ENCODE measurements at regions not wholly inside any gene's neighbourhood (a gene's known extent, or its start where the extent isn't known, plus 50 kb on each side); places are given as distances from the start of the nearest gene placed in this dataset.

DNA sequence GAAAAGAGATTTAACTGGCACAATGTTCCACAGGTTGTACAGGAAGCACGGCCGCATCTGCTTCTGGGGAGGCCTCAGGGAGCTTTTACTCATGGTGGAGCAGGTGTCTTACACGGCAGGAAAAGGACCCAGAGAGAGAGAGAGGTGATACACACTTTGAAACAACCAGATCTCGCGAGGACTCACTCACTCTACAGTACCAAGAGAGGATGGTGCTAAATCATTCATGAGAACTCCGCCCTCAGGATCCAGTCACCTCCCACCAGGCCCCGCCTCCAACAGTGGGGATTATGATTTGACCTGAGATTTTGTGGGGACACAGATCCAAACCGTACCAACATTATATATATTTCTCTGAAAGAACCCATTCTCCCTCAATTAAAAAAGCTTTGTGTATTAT, 79.7 kb upstream of the DOCK10 start:
- ATAC-seq (no peak), DNase-seq (no peak)
- Histone ChIP-seq H3K4me1 (ENCODE audit: control insufficient read depth, insufficient read depth, low read length) (no peaks in the 10 kb centered on the region), H3K4me3 (ENCODE audit: low read length) (no peak overlapping the region), H3K9me3 (ENCODE audit: control insufficient read depth, insufficient read depth, low read length) (no peaks in the 10 kb centered on the region), H3K36me3 (ENCODE audit: control insufficient read depth, insufficient read depth, low read length) (no peaks in the 10 kb centered on the region), H3K27ac (ENCODE audit: low read length) (no peak overlapping the region), H3K27me3 (ENCODE audit: control insufficient read depth, insufficient read depth, low read length) (no peaks in the 10 kb centered on the region)
- Mint-ChIP-seq H3K4me3 (no peak overlapping the region), H3K27me3 (ENCODE audit: low read depth in 2 of 2) (peaks cover 0 to 8% of the 10 kb centered on the region in 2 donors), H3K36me3 (no peaks in the 10 kb centered on the region), H3K27ac (no peak overlapping the region), H3K4me1 (no peaks in the 10 kb centered on the region), H3K9me3 (no peaks in the 10 kb centered on the region)
- intact Hi-C loops (cut with micrococcal nuclease) = no loop called here
- no peak for TF ChIP-seq CTCF (IDR thresholded peaks at IDR 0.05)
- 81% methylated on average over 5 of the region's 8 CpGs for WGBS (ENCODE audit: insufficient coverage)

DNA sequence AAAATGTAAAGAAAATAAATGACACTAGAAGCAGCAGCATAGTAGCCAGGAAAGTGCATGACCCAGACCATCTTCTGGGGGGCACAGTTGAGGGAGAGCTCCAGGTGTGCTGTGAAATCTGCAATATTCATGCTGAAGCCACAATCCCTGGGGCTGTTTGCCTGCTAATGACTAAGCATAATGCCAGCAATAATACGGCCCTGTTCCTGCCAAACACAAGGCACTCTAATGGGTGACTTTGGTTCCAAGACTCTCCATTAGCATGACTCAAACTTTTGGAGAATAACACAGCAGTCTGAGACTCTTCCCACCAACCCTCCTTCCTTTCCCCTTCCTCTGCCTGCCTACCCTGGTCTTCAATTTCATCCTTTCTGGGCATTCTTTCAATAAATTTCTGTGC, 77.9 kb upstream of the DOCK10 start:
- Histone ChIP-seq H3K4me3 (ENCODE audit: low read length) (no peak overlapping the region), H3K27me3 (ENCODE audit: control insufficient read depth, insufficient read depth, low read length) (no peaks in the 10 kb centered on the region), H3K27ac (ENCODE audit: low read length) (no peak overlapping the region), H3K9me3 (ENCODE audit: control insufficient read depth, insufficient read depth, low read length) (no peaks in the 10 kb centered on the region), H3K36me3 (ENCODE audit: control insufficient read depth, insufficient read depth, low read length) (no peaks in the 10 kb centered on the region), H3K4me1 (ENCODE audit: control insufficient read depth, insufficient read depth, low read length) (no peaks in the 10 kb centered on the region)
- Mint-ChIP-seq H3K27me3 (ENCODE audit: low read depth in 2 of 2) (no peaks in the 10 kb centered on the region), H3K4me1 (no peaks in the 10 kb centered on the region), H3K4me3 (no peak overlapping the region), H3K36me3 (no peaks in the 10 kb centered on the region), H3K27ac (no peak overlapping the region), H3K9me3 (no peaks in the 10 kb centered on the region)
- no peak for ATAC-seq
- 46% methylated on average over 1 of the region's 1 CpG for WGBS (ENCODE audit: insufficient coverage)
- DNase-seq = no peak
- no peak for TF ChIP-seq CTCF (IDR thresholded peaks at IDR 0.05)
- intact Hi-C loops (cut with micrococcal nuclease) = no loop called here

DNA sequence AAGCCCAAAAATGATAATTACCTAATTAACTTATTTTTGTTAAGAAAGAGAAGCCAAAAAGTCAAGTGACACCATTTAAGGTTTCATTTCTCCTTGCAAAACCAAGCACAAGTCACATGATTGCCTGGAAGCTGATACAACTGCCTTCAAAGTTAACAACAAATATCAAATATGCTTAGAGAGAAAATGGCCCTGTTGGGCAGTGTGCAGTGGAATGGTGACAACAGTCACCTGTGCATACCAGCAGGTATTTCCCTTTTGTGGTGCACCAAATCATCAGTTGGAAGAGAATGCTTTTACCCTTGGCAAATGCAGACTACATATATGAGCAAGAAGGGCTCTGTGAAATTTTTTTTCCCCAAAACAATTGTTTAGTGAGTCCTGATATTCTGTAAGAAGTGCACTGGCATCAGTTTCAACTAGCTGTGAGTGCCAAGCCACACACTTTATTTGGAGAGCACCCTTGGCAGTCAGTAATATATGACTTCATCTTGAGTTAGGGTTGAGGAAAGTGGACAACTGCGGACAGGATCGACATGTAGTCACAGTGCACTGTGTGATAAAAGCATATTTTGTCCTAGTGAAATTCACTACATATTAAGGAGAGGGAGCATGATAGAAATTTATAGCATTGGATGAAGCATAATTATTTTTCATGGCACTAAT, 74.9 kb upstream of the DOCK10 start:
- TF ChIP-seq CTCF (IDR thresholded peaks at IDR 0.05) = no peak
- intact Hi-C loops (cut with micrococcal nuclease) = no loop called here
- Histone ChIP-seq H3K36me3 (ENCODE audit: control insufficient read depth, insufficient read depth, low read length) (no peaks in the 10 kb centered on the region), H3K9me3 (ENCODE audit: control insufficient read depth, insufficient read depth, low read length) (no peaks in the 10 kb centered on the region), H3K27me3 (ENCODE audit: control insufficient read depth, insufficient read depth, low read length) (no peaks in the 10 kb centered on the region), H3K4me1 (ENCODE audit: control insufficient read depth, insufficient read depth, low read length) (no peaks in the 10 kb centered on the region), H3K27ac (ENCODE audit: low read length) (no peak overlapping the region), H3K4me3 (ENCODE audit: low read length) (no peak overlapping the region)
- Mint-ChIP-seq H3K9me3 (no peaks in the 10 kb centered on the region), H3K27ac (no peak overlapping the region), H3K36me3 (no peaks in the 10 kb centered on the region), H3K27me3 (ENCODE audit: low read depth in 2 of 2) (no peaks in the 10 kb centered on the region), H3K4me1 (no peaks in the 10 kb centered on the region), H3K4me3 (no peak overlapping the region)
- WGBS (ENCODE audit: insufficient coverage) = 100% methylated on average over 1 of the region's 2 CpGs
- no peak for DNase-seq
- no peak for ATAC-seq

DNA sequence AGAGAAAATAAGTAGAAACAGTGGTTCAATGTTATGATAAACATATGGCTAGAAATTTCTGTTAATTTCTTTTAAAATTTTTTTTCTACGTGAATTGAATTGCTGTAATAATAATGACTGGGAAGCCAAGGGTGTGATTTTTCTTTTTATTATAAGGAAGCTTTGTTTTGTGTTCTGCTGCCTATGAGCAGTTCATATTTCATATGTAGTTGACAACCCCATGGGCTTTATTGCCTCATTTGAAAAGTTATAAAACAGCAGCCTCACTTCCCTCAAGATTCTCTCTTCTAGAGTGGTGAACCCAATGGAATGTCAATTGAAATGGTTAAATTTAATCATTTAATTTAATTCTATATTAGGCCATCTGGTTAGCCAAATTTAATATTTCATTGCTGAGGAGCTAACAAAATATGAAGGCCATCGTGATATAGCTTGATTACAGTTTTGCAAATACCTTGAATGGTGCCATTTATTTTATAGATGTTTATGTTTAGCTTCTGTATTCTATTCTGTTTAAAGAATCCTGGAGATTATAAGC, 72.6 kb upstream of the DOCK10 start:
- H3K36me3 Mint-ChIP-seq = no peaks in the 10 kb centered on the region
- no peaks in the 10 kb centered on the region for H3K4me1 Mint-ChIP-seq
- H3K9me3 Mint-ChIP-seq = no peaks in the 10 kb centered on the region
- H3K9me3 ChIP-seq (ENCODE audit: control insufficient read depth, insufficient read depth, low read length) = no peaks in the 10 kb centered on the region
- no peaks in the 10 kb centered on the region for H3K27me3 Mint-ChIP-seq (ENCODE audit: low read depth in 2 of 2)
- DNase-seq (no peak), ATAC-seq (no peak)
- no peak for TF ChIP-seq CTCF (IDR thresholded peaks at IDR 0.05)
- H3K4me3 Mint-ChIP-seq = no peak overlapping the region
- no peak overlapping the region for H3K27ac Mint-ChIP-seq
- no peak overlapping the region for H3K27ac ChIP-seq (ENCODE audit: low read length)
- 100% methylated on average over 1 of the region's 2 CpGs for WGBS (ENCODE audit: insufficient coverage)
- no peak overlapping the region for H3K4me3 ChIP-seq (ENCODE audit: low read length)
- intact Hi-C loops (cut with micrococcal nuclease) = no loop called here
- H3K4me1 ChIP-seq (ENCODE audit: control insufficient read depth, insufficient read depth, low read length) = no peaks in the 10 kb centered on the region
- H3K36me3 ChIP-seq (ENCODE audit: control insufficient read depth, insufficient read depth, low read length) = no peaks in the 10 kb centered on the region
- no peaks in the 10 kb centered on the region for H3K27me3 ChIP-seq (ENCODE audit: control insufficient read depth, insufficient read depth, low read length)
